ENCODE measurements at regions not wholly inside any gene's neighbourhood (a gene's known extent, or its start where the extent isn't known, plus 50 kb on each side); places are given as distances from the start of the nearest gene placed in this dataset.

- TF ChIP-seq POLR2A (IDR thresholded peaks at IDR 0.05; ENCODE audit: low read length) (no peak), GATA1 (IDR thresholded peaks at IDR 0.05; ENCODE audit: low read depth, low read length) (no peak)
Measured at GRCh38 chr14:98218218-98218617, 1053.8 kb downstream of the BCL11B start.

Measured in erythroblast (primary cell).